GM23248 (cell line): ENCODE measurements at regions not wholly inside any gene's neighbourhood (a gene's known extent, or its start where the extent isn't known, plus 50 kb on each side); places are given as distances from the start of the nearest gene placed in this dataset.

Experiments used
- EZH2 ChIP-seq: fragments of 200-600 bp; sonication (generic); IDR thresholded peaks from 2 replicates; pipeline ENCODE4 v1.6.1; 2018; ENCODE audit warnings: antibody characterized with exemption, mild to moderate bottlenecking; ENCODE audit not compliant: insufficient read depth, poor library complexity, severe bottlenecking
- EZH2phosphoT487 ChIP-seq: fragments of 200-600 bp; sonication (generic); IDR thresholded peaks from 2 replicates; pipeline ENCODE4 v1.6.1; 2018; ENCODE audit warnings: antibody characterized with exemption, moderate library complexity, mild to moderate bottlenecking, low read depth; ENCODE audit not compliant: insufficient read depth

GRCh38 chr18:73688851-73689711 is 458.6 kb downstream of the FBXO15 start:
- TF ChIP-seq EZH2 = no peak
- no peak for TF ChIP-seq EZH2phosphoT487
